Breast epithelium (tissue), 4 donors: ENCODE measurements at regions not wholly inside any gene's neighbourhood (a gene's known extent, or its start where the extent isn't known, plus 50 kb on each side); places are given as distances from the start of the nearest gene placed in this dataset.

ENCODE experiments used
- DNase-seq, 2 donors: peaks; one replicate each; pipeline ENCODE4 v3.0.0-alpha.2; 2019; ENCODE audit warnings: low spot score in 2 of 2
- H3K27ac ChIP-seq, 2 donors: fragments of 200-600 bp; sonication (generic) in 1 of 2; one replicate each; pipeline ENCODE4 v1.5.1; 2016 to 2019; ENCODE audit warnings: mild to moderate bottlenecking in 1 of 2
- H3K27me3 ChIP-seq, 2 donors: fragments of 200-600 bp; sonication (generic) in 1 of 2; one replicate each; pipeline versions ENCODE4 v1.5.1 to v1.6.0; 2017 to 2019; ENCODE audit warnings: control low read depth in 1 of 2, mild to moderate bottlenecking in 1 of 2
- H3K36me3 ChIP-seq: fragments of 200-600 bp; one replicate; pipeline ENCODE4 v1.5.1; 2019
- H3K4me1 ChIP-seq, 2 donors: fragments of 200-600 bp; sonication (generic); one replicate each; pipeline ENCODE4 v1.5.1; 2016 to 2019; ENCODE audit warnings: control low read depth in 1 of 2
- H3K4me3 ChIP-seq, 3 donors: fragments of 200-600 bp; sonication (generic); 1 replicate in 2 of 3; 2 replicates in 1 of 3; pipeline ENCODE4 v1.5.1; 2016 to 2019; ENCODE audit warnings: mild to moderate bottlenecking in 3 of 3, moderate library complexity in 2 of 3
- H3K9me3 ChIP-seq, 2 donors: fragments of 200-600 bp; sonication (generic) in 1 of 2; one replicate each; pipeline ENCODE4 v1.5.1; 2016 to 2019; ENCODE audit warnings: control low read depth in 1 of 2
- CTCF ChIP-seq, 3 donors: fragments of 450-650 bp; IDR thresholded peaks; one replicate each; pipeline ENCODE4 v1.5.1; 2016 to 2017; ENCODE audit warnings: antibody characterized with exemption in 3 of 3, mild to moderate bottlenecking in 3 of 3, moderate library complexity in 3 of 3
- POLR2A ChIP-seq: fragments of 450-650 bp; IDR thresholded peaks from one replicate; pipeline ENCODE4 v1.6.1; 2016; ENCODE audit warnings: antibody characterized with exemption, mild to moderate bottlenecking, moderate library complexity
- POLR2AphosphoS5 ChIP-seq, 3 donors: sonication (generic); formaldehyde crosslinking; IDR thresholded peaks; one replicate each; pipeline ENCODE4 v1.6.1; 2017; ENCODE audit warnings: antibody characterized with exemption in 3 of 3
- intact Hi-C: fragments of 100-400 bp; cut with DNase I; formaldehyde crosslinking; loops from one replicate; pipeline ENCODE4 v1.15.1; 2023; ENCODE audit warnings: low total_unique reads

DNA sequence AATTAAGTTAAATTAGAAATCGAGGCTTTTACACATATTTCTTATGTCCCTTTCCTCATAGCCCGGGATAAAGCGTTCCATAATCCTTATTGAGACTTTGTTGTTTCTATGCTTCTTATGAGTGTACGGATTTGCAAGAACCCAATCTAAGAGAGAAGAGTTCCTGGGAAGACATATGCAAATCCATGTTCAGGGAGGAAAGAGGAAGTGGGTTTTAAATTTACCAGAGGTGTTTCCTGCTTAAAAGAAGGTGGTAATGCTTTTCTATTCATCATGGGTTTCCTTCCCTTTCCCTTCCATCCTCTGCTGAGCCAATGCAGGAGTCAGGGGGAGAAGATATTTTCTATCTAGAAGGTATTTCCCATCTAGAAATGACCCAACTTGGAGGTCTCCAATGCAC, 345.8 kb downstream of the ZNF516 start:
- Histone ChIP-seq H3K27me3 (no peaks in the 10 kb centered on the region), H3K4me1 (no peaks in the 10 kb centered on the region), H3K9me3 (no peaks in the 10 kb centered on the region), H3K27ac (no peak overlapping the region), H3K4me3 (no peak overlapping the region), H3K36me3 (no peaks in the 10 kb centered on the region)
- intact Hi-C loops: no loop called here
- DNase-seq: no peak
- TF ChIP-seq POLR2AphosphoS5 (IDR thresholded peaks at IDR 0.05) (no peak), CTCF (IDR thresholded peaks at IDR 0.05) (no peak), POLR2A (no peak)

GRCh38 chr18:76145521-76146376, 349.3 kb downstream of the ZNF516 start:
- no peak overlapping the region for H3K4me3 ChIP-seq
- TF ChIP-seq POLR2AphosphoS5 (IDR thresholded peaks at IDR 0.05) (no peak), CTCF (IDR thresholded peaks at IDR 0.05) (no peak), POLR2A (no peak)
- no peaks in the 10 kb centered on the region for H3K4me1 ChIP-seq
- DNase-seq: no peak
- H3K36me3 ChIP-seq: no peaks in the 10 kb centered on the region
- no peaks in the 10 kb centered on the region for H3K9me3 ChIP-seq
- intact Hi-C loops: no loop called here
- H3K27me3 ChIP-seq: no peaks in the 10 kb centered on the region
- H3K27ac ChIP-seq: no peak overlapping the region

DNA sequence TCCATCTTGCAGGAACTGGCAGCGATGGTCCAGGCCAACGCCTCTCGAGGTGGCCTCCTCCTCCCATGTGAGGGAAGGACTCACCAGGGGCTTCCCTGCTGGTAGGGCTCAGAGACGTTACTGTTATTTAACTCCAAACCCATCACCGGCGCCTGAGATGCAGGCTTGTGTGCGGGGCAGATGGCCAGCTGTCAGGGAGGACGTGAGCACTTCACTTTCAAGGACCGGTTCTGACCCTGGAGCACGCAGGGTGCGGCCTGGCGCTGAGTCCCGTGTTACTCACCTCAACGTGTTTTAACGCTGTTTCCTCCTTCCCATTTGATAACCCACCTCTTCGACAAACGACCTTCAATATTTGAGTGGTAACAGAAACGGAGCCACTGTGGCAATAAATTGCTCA, 350.2 kb downstream of the ZNF516 start:
- Histone ChIP-seq H3K9me3 (no peaks in the 10 kb centered on the region), H3K36me3 (no peaks in the 10 kb centered on the region), H3K4me1 (no peaks in the 10 kb centered on the region), H3K4me3 (no peak overlapping the region), H3K27me3 (no peaks in the 10 kb centered on the region), H3K27ac (no peak overlapping the region)
- intact Hi-C loops: no loop called here
- no peak for DNase-seq
- TF ChIP-seq CTCF (IDR thresholded peaks at IDR 0.05) (no peak), POLR2AphosphoS5 (IDR thresholded peaks at IDR 0.05) (no peak), POLR2A (no peak)

DNA sequence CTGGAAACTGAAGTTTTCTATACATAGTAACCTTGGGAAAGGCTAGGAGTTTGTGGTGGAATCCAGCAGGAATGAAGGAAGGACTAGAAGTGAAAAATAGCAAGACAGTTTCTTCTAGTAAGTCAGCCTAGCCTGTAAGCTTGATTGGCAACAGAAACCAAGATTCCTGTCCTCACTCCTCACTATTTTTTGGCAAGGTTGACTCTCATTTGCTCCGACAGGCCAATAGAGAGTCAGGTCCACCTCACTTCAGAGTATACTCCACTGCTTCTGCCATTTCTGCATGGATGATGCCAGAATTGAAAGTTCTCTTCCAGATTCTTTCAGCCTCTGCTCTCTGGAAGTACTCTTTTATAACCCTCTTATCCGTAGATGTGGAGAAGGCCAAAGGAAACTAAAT, 352.4 kb downstream of the ZNF516 start:
- intact Hi-C loops: no loop called here
- H3K4me3 ChIP-seq: no peak overlapping the region
- H3K27ac ChIP-seq: no peak overlapping the region
- H3K27me3 ChIP-seq: no peaks in the 10 kb centered on the region
- no peaks in the 10 kb centered on the region for H3K36me3 ChIP-seq
- no peak for DNase-seq
- H3K4me1 ChIP-seq: no peaks in the 10 kb centered on the region
- TF ChIP-seq POLR2AphosphoS5 (IDR thresholded peaks at IDR 0.05) (no peak), CTCF (IDR thresholded peaks at IDR 0.05) (no peak), POLR2A (no peak)
- H3K9me3 ChIP-seq: no peaks in the 10 kb centered on the region

DNA sequence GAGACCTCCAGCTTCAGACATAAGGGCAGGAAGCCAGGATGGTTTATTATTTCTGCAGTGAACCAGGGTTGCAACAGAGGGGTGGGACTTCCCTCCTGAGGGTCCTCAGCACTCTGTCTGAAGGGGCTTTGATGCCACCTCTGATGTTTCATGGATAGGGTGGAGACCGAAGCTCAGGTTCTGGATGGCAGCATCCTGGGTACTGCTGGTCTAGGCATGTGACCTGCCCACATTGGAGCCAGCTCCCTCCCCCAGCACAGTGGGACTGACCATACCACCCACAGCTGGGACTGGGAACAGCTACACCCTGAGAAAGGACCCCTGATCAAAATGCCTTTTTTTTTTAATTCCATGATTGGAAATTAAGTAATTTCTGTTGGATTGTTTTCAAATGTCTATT, 355.2 kb downstream of the ZNF516 start:
- Histone ChIP-seq H3K36me3 (no peaks in the 10 kb centered on the region), H3K4me3 (no peak overlapping the region), H3K4me1 (no peaks in the 10 kb centered on the region), H3K9me3 (no peaks in the 10 kb centered on the region), H3K27ac (no peak overlapping the region), H3K27me3 (no peaks in the 10 kb centered on the region)
- no peak for DNase-seq
- TF ChIP-seq POLR2A: no peak
- TF ChIP-seq CTCF (IDR thresholded peaks at IDR 0.05): no peak
- intact Hi-C loops: no loop called here
